Epithelial cell of esophagus (primary cell): ENCODE measurements at regions not wholly inside any gene's neighbourhood (a gene's known extent, or its start where the extent isn't known, plus 50 kb on each side); places are given as distances from the start of the nearest gene placed in this dataset.

Experiments used
- DNase-seq: peaks from one replicate; pipeline ENCODE4 v3.0.0; 2010; ENCODE audit warnings: low read depth
- H3K4me3 ChIP-seq: 2 replicates; pipeline ENCODE4 v1.5.1; 2011; ENCODE audit warnings: mild to moderate bottlenecking, low read length, control low read depth
- CTCF ChIP-seq: IDR thresholded peaks from 2 replicates; pipeline ENCODE4 v1.5.1; 2011; ENCODE audit warnings: low read depth, mild to moderate bottlenecking, low read length, control low read depth, inconsistent platforms; ENCODE audit not compliant: insufficient read depth; ENCODE audit errors: missing control alignments

GRCh38 chr7:156307193-156307592 is 333.4 kb upstream of the RNF32 start:
- H3K4me3 ChIP-seq, result no peak overlapping the region
- no peak for TF ChIP-seq CTCF
- DNase-seq, result no peak

GRCh38 chr7:156305351-156305750 is 335.2 kb upstream of the RNF32 start:
- no peak for TF ChIP-seq CTCF
- no peak for DNase-seq
- no peak overlapping the region for H3K4me3 ChIP-seq

GRCh38 chr7:156282816-156283215 is 357.8 kb upstream of the RNF32 start:
- no peak for DNase-seq
- TF ChIP-seq CTCF, result no peak
- no peak overlapping the region for H3K4me3 ChIP-seq

- no peak for TF ChIP-seq CTCF
- DNase-seq, result no peak
- H3K4me3 ChIP-seq, result no peak overlapping the region
Observed at GRCh38 chr7:156279635-156280034, 360.9 kb upstream of the RNF32 start.

- TF ChIP-seq CTCF, result no peak
- DNase-seq, result no peak
- H3K4me3 ChIP-seq, result no peak overlapping the region
Observed at GRCh38 chr7:156275292-156275691, 365.3 kb upstream of the RNF32 start.

GRCh38 chr7:156274557-156274956 is 366.0 kb upstream of the RNF32 start:
- H3K4me3 ChIP-seq, result no peak overlapping the region
- TF ChIP-seq CTCF, result no peak
- no peak for DNase-seq

- TF ChIP-seq CTCF, result no peak
- no peak for DNase-seq
- no peak overlapping the region for H3K4me3 ChIP-seq
Observed at GRCh38 chr7:156261581-156261980, 379.0 kb upstream of the RNF32 start.
